ENCODE measurements at regions not wholly inside any gene's neighbourhood (a gene's known extent, or its start where the extent isn't known, plus 50 kb on each side); places are given as distances from the start of the nearest gene placed in this dataset.

- FAIRE-seq (no peak), DNase-seq (ENCODE audit: extremely low read depth in 1 of 4, low spot score in 3 of 4) (no peak), ATAC-seq (no peak)
- WGBS (ENCODE audit: insufficient coverage, low coverage, missing lambda C conversion rate), result 47% methylated on average over 2 of the region's 2 CpGs
- Histone ChIP-seq H4K20me1 (replicated peaks; ENCODE audit: control insufficient read depth, insufficient read depth, low read length) (no peaks in the 10 kb centered on the region), H3K79me2 (ENCODE audit: control insufficient read depth, insufficient read depth, low read length) (no peaks in the 10 kb centered on the region), H3K4me3 (no peak overlapping the region), H3K9me3 (replicated peaks; ENCODE audit: control insufficient read depth, insufficient read depth, low read depth, low read length) (no peaks in the 10 kb centered on the region), H3K9ac (ENCODE audit: insufficient read depth in 1 of 2, low read depth in 2 of 2, low read length in 2 of 2) (no peak overlapping the region), H2AFZ (ENCODE audit: low read depth, low read length) (no peak overlapping the region), H3K9me1 (ENCODE audit: control insufficient read depth, insufficient read depth, low read length) (no peaks in the 10 kb centered on the region), H3K27me3 (ENCODE audit: control insufficient read depth in 2 of 2, insufficient read depth in 2 of 2, low read length in 2 of 2) (no peaks in the 10 kb centered on the region), H3K4me1 (replicated peaks in 1 of 2; ENCODE audit: control insufficient read depth in 2 of 2, insufficient read depth in 2 of 2, low read length in 2 of 2) (no peaks in the 10 kb centered on the region; a peak in 1 of 5 replicates), H3K4me2 (ENCODE audit: insufficient read depth, low read length) (no peak overlapping the region), H3K27ac (ENCODE audit: extremely low read depth, low read depth, low read length) (no peak overlapping the region), H3K36me3 (ENCODE audit: control insufficient read depth, insufficient read depth, low read length) (no peaks in the 10 kb centered on the region)
- in situ Hi-C loops (cut with MboI) (no loop called here), intact Hi-C loops (cut with micrococcal nuclease) (no loop called here)
- no TSS peak for BruUV-seq (replicated peaks)
- TF ChIP-seq ZNF23 (CRISPR knock-in tag; IDR thresholded peaks at IDR 0.05), result no peak
- ChIA-PET CTCF (ENCODE audit: low intra/inter-chr PET ratio) (no interaction called here), POLR2A (interaction anchor here (1.1 kb wide), 1 partner anchor 22 kb away, joined by 3 read pairs; no protein-coding TSS in a partner anchor)
These were observed 448.2 kb downstream of the EDEM1 start for GRCh38 chr3:5635746-5636145.

GRCh38 chr3:5638550-5638949 lies 451.0 kb downstream of the EDEM1 start:
- CTCF ChIA-PET (ENCODE audit: low intra/inter-chr PET ratio), result no interaction called here
- no peak overlapping the region for H2AFZ ChIP-seq (ENCODE audit: low read depth, low read length)
- no peaks in the 10 kb centered on the region for H3K27me3 ChIP-seq (ENCODE audit: control insufficient read depth in 2 of 2, insufficient read depth in 2 of 2, low read length in 2 of 2)

More at GRCh38 chr3:5638550-5638949, 451.0 kb downstream of the EDEM1 start:
- POLR2A ChIA-PET, result interaction anchor here (0.8 kb wide), 1 partner anchor 8 kb away, joined by 3 read pairs; no protein-coding TSS in a partner anchor
- ATAC-seq (no peak), FAIRE-seq (no peak), DNase-seq (ENCODE audit: extremely low read depth in 1 of 4, low spot score in 3 of 4) (no peak)
- intact Hi-C loops (cut with micrococcal nuclease), result no loop called here
- H3K4me2 ChIP-seq (ENCODE audit: insufficient read depth, low read length), result no peak overlapping the region
- no peaks in the 10 kb centered on the region for H3K36me3 ChIP-seq (ENCODE audit: control insufficient read depth, insufficient read depth, low read length)
- H3K4me3 ChIP-seq, result no peak overlapping the region
- H3K27ac ChIP-seq (ENCODE audit: extremely low read depth, low read depth, low read length), result no peak overlapping the region
- H3K9me1 ChIP-seq (ENCODE audit: control insufficient read depth, insufficient read depth, low read length), result no peaks in the 10 kb centered on the region
- no peaks in the 10 kb centered on the region for H3K9me3 ChIP-seq (replicated peaks; ENCODE audit: control insufficient read depth, insufficient read depth, low read depth, low read length)
- TF ChIP-seq ZNF449 (CRISPR knock-in tag; IDR thresholded peaks at IDR 0.05), result no peak
- no peak for TF ChIP-seq SMC3 (conservative IDR thresholded peaks at IDR 0.05; ENCODE audit: insufficient read depth, low read depth, low read length)
- 0 out of 2 replicates have a peak, but pooled peaks have one; percentile 36 for TF ChIP-seq TRIM28 (IDR thresholded peaks at IDR 0.05)
- TF ChIP-seq ZNF140 (CRISPR knock-in tag; IDR thresholded peaks at IDR 0.05), result no peak
- TF ChIP-seq EP300 (IDR thresholded peaks at IDR 0.05; ENCODE audit: low read length), result no peak
- peak; percentile 99 for TF ChIP-seq ZNF41 (CRISPR knock-in tag; conservative IDR thresholded peaks at IDR 0.05)
- no peaks in the 10 kb centered on the region for H3K79me2 ChIP-seq (ENCODE audit: control insufficient read depth, insufficient read depth, low read length)
- H3K4me1 ChIP-seq (replicated peaks in 1 of 2; ENCODE audit: control insufficient read depth in 2 of 2, insufficient read depth in 2 of 2, low read length in 2 of 2), result no peaks in the 10 kb centered on the region; a peak in 1 of 5 replicates
- WGBS (ENCODE audit: insufficient coverage, low coverage, missing lambda C conversion rate), result 34% methylated on average over 2 of the region's 2 CpGs
- in situ Hi-C loops (cut with MboI), result no loop called here
- no peaks in the 10 kb centered on the region for H4K20me1 ChIP-seq (replicated peaks; ENCODE audit: control insufficient read depth, insufficient read depth, low read length)
- no peak overlapping the region for H3K9ac ChIP-seq (ENCODE audit: insufficient read depth in 1 of 2, low read depth in 2 of 2, low read length in 2 of 2)
- BruUV-seq (replicated peaks), result no TSS peak
